ENCODE measurements at regions not wholly inside any gene's neighbourhood (a gene's known extent, or its start where the extent isn't known, plus 50 kb on each side); places are given as distances from the start of the nearest gene placed in this dataset.

DNA sequence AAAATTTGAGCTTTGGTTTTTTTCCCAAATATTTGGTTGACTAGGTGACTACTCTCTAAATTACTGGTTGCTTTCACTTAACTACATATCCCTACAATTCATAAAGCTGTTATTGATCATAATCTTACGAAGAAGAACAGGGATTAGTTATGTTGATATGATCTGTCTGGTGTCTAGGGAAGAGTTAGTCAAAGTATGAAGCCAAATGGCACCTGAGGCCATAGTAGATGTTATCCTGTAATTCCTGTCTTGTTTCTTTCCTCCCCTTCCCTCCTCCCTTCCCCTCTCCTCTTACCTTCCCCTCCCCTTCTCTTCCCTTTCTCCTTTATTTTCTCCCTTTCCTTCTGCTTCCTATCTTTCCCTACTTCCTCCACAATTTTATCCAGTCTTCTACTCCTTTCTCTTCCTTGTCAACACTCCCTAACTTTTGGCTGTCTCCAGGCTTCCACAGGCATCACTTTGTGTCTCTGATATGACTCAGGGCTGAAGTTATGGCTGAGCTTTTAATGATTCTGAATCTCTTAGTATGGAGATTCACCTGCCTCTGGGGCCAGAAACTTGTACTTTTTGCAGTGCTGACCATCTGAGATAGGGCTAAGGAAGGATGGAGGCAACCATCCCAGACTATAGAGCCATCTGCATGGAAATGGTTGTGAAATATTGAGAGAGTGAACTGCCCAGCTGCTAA lies 149.9 kb upstream of the TCF4 start:
- no peak for TF ChIP-seq EZH2 (IDR thresholded peaks at IDR 0.05; ENCODE audit: insufficient read depth, low read length)
- TF ChIP-seq, protein P1, sequence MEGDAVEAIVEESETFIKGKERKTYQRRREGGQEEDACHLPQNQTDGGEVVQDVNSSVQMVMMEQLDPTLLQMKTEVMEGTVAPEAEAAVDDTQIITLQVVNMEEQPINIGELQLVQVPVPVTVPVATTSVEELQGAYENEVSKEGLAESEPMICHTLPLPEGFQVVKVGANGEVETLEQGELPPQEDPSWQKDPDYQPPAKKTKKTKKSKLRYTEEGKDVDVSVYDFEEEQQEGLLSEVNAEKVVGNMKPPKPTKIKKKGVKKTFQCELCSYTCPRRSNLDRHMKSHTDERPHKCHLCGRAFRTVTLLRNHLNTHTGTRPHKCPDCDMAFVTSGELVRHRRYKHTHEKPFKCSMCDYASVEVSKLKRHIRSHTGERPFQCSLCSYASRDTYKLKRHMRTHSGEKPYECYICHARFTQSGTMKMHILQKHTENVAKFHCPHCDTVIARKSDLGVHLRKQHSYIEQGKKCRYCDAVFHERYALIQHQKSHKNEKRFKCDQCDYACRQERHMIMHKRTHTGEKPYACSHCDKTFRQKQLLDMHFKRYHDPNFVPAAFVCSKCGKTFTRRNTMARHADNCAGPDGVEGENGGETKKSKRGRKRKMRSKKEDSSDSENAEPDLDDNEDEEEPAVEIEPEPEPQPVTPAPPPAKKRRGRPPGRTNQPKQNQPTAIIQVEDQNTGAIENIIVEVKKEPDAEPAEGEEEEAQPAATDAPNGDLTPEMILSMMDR (IDR thresholded peaks at IDR 0.05; ENCODE audit: insufficient read depth, low read depth, low read length), result no peak
